ENCODE measurements at regions not wholly inside any gene's neighbourhood (a gene's known extent, or its start where the extent isn't known, plus 50 kb on each side); places are given as distances from the start of the nearest gene placed in this dataset.

- TF ChIP-seq CTCF (IDR thresholded peaks at IDR 0.05) (no peak), POLR2A (IDR thresholded peaks at IDR 0.05) (no peak)
Observed at GRCh38 chr12:83432176-83432719, 745.5 kb downstream of the TMTC2 start.

Data from adrenal gland (tissue), 5 donors.